ENCODE measurements at regions not wholly inside any gene's neighbourhood (a gene's known extent, or its start where the extent isn't known, plus 50 kb on each side); places are given as distances from the start of the nearest gene placed in this dataset.

- BruUV-seq (replicated peaks): no TSS peak
- Histone ChIP-seq H3K27me3 (ENCODE audit: control insufficient read depth, insufficient read depth, low read length) (no peaks in the 10 kb centered on the region), H3K4me3 (ENCODE audit: insufficient read depth, low read depth, low read length) (no peak overlapping the region), H3K9ac (ENCODE audit: low read depth, low read length) (no peak overlapping the region), H4K91ac (ENCODE audit: insufficient read depth, low read depth, low read length) (no peak overlapping the region), H3K14ac (replicated peaks; ENCODE audit: low read depth, low read length) (no peak overlapping the region), H3K56ac (ENCODE audit: extremely low read depth, insufficient read depth, low read length) (no peak overlapping the region), H3K4me1 (ENCODE audit: control insufficient read depth, insufficient read depth, low read length) (no peaks in the 10 kb centered on the region), H2BK5ac (ENCODE audit: low read depth, low read length, poor library complexity, severe bottlenecking) (peak overlapping the region; percentile 51), H3K79me1 (ENCODE audit: low read depth in 1 of 2, low read length in 2 of 2) (no peaks in the 10 kb centered on the region), H4K20me1 (ENCODE audit: insufficient read depth, low read length) (no peaks in the 10 kb centered on the region), H2AK5ac (ENCODE audit: low read depth, low read length) (no peak overlapping the region), H3K27ac (ENCODE audit: insufficient read depth, low read length) (no peak overlapping the region), H2AFZ (replicated peaks; ENCODE audit: low read length, poor library complexity) (no peak overlapping the region), H3K36me3 (ENCODE audit: control insufficient read depth, insufficient read depth, low read length) (no peaks in the 10 kb centered on the region), H3K9me3 (ENCODE audit: control insufficient read depth, insufficient read depth, low read length) (peaks cover 34% of the 10 kb centered on the region), H2BK120ac (ENCODE audit: low read depth, low read length) (no peak overlapping the region), H3K4ac (ENCODE audit: low read depth, low read length) (no peak overlapping the region), H3K9me1 (ENCODE audit: insufficient read depth, low read length) (no peaks in the 10 kb centered on the region), H4K8ac (ENCODE audit: low read depth in 2 of 2, low read length in 2 of 2) (no peak overlapping the region), H2AK9ac (replicated peaks; ENCODE audit: low read depth, low read length, poor library complexity) (no peak overlapping the region), H3K18ac (ENCODE audit: low read depth, low read length) (no peak overlapping the region), H2BK15ac (ENCODE audit: low read depth, low read length) (no peak overlapping the region), H3K23ac (ENCODE audit: low read depth, low read length) (no peak overlapping the region), H4K5ac (ENCODE audit: low read depth, low read length) (no peak overlapping the region), H3K4me2 (ENCODE audit: low read depth, low read length) (no peak overlapping the region), H2BK20ac (ENCODE audit: low read depth, low read length) (no peak overlapping the region)
- TF ChIP-seq CEBPB (IDR thresholded peaks at IDR 0.05; ENCODE audit: low read depth, low read length) (no peak), ELK1 (IDR thresholded peaks at IDR 0.05; ENCODE audit: borderline replicate concordance, low read depth, low read length) (no peak), NFE2L2 (IDR thresholded peaks at IDR 0.05; ENCODE audit: low read depth, low read length) (no peak), RFX5 (IDR thresholded peaks at IDR 0.05; ENCODE audit: low read depth, low read length) (no peak), POLR2A (IDR thresholded peaks at IDR 0.05; ENCODE audit: low read depth, low read length) (no peak), CTCF (conservative IDR thresholded peaks at IDR 0.05; ENCODE audit: low read depth, low read length) (no peak), MAFK (IDR thresholded peaks at IDR 0.05; ENCODE audit: low read depth, low read length) (no peak), USF2 (IDR thresholded peaks at IDR 0.05; ENCODE audit: low read depth, low read length) (no peak), RCOR1 (IDR thresholded peaks at IDR 0.05; ENCODE audit: insufficient replicate concordance, low read length) (no peak), MAZ (IDR thresholded peaks at IDR 0.05; ENCODE audit: borderline replicate concordance, low read depth, low read length) (no peak), BHLHE40 (IDR thresholded peaks at IDR 0.05; ENCODE audit: low read depth, low read length) (no peak), MXI1 (IDR thresholded peaks at IDR 0.05; ENCODE audit: borderline replicate concordance, low read depth, low read length) (no peak), FOS (IDR thresholded peaks at IDR 0.05; ENCODE audit: low read depth, low read length) (no peak), SMC3 (IDR thresholded peaks at IDR 0.05; ENCODE audit: low read depth, low read length) (no peak), CHD1 (IDR thresholded peaks at IDR 0.05; ENCODE audit: low read depth, low read length) (no peak), RAD21 (IDR thresholded peaks at IDR 0.05; ENCODE audit: low read length) (no peak)
- CTCF ChIA-PET: no interaction called here
- POLR2A ChIA-PET (ENCODE audit: unreplicated experiment): no interaction called here
- DNase-seq (no peak), ATAC-seq (ENCODE audit: low read depth) (no peak)
- intact Hi-C loops (cut with micrococcal nuclease): no loop called here
- dilution Hi-C loops (cut with HindIII; ENCODE audit: low sequenced_read_pairs, unreplicated experiment): no loop called here
- 36 to 100% methylated on average over 2 to 8 of the region's 8 CpGs for WGBS, 2 experiments (ENCODE audit: extremely low coverage in 2 of 2, insufficient read length in 1 of 2)
- in situ Hi-C loops (cut with MboI; ENCODE audit: low sequenced_read_pairs): no loop called here
Measured at GRCh38 chr2:89825034-89825433, 1133.6 kb downstream of the RPIA start.
